K562 (cell line): ENCODE measurements at regions not wholly inside any gene's neighbourhood (a gene's known extent, or its start where the extent isn't known, plus 50 kb on each side); places are given as distances from the start of the nearest gene placed in this dataset.

Experiments used
- ELF4 ChIP-seq: fragments of 450-650 bp; formaldehyde crosslinking; IDR thresholded peaks from 2 replicates; pipeline ENCODE4 v1.4.0; 2022; ENCODE audit warnings: missing genetic modification characterization
- RBFOX2 ChIP-seq: fragments of 200-400 bp; formaldehyde crosslinking; IDR thresholded peaks from 2 replicates; pipeline ENCODE4 v1.6.1; 2017; ENCODE audit warnings: low read depth, mild to moderate bottlenecking, low read length, moderate library complexity
- SMC3 ChIP-seq: conservative IDR thresholded peaks from 2 replicates; pipeline ENCODE4 v1.6.1; 2011; ENCODE audit warnings: low read depth, low read length, improper control_type of control experiment; ENCODE audit not compliant: insufficient read depth
- ZBTB8A ChIP-seq: fragments of 450-650 bp; IDR thresholded peaks from 2 replicates; pipeline ENCODE4 v1.6.1; 2018; ENCODE audit warnings: mild to moderate bottlenecking, moderate library complexity; ENCODE audit not compliant: partially characterized antibody
- ZFP36 ChIP-seq: fragments of 150-350 bp; IDR thresholded peaks from 2 replicates; pipeline ENCODE4 v1.6.1; 2018; ENCODE audit warnings: low read length, low read depth; ENCODE audit not compliant: partially characterized antibody
- ZSCAN29 ChIP-seq: fragments of 450-650 bp; IDR thresholded peaks from 2 replicates; pipeline ENCODE4 v1.6.1; 2017
- TF ChIP-seq, protein P1 (sequence below): fragments of 250-450 bp; sonication (Bioruptor Pico); IDR thresholded peaks from 2 replicates; pipeline ENCODE4 v1.8.0; 2021; ENCODE audit warnings: moderate library complexity, mild to moderate bottlenecking, inconsistent platforms
- TF ChIP-seq, protein P2 (sequence below): fragments of 250-450 bp; sonication (Bioruptor Pico); IDR thresholded peaks from 2 replicates; pipeline ENCODE4 v1.8.0; 2021; ENCODE audit warnings: borderline replicate concordance, mild to moderate bottlenecking, moderate library complexity; ENCODE audit not compliant: poor library complexity, severe bottlenecking

- TF ChIP-seq RBFOX2 (no peak), ZSCAN29 (no peak), ELF4 (no peak), SMC3 (no peak), ZFP36 (no peak), ZBTB8A (no peak)
- TF ChIP-seq, protein P1, sequence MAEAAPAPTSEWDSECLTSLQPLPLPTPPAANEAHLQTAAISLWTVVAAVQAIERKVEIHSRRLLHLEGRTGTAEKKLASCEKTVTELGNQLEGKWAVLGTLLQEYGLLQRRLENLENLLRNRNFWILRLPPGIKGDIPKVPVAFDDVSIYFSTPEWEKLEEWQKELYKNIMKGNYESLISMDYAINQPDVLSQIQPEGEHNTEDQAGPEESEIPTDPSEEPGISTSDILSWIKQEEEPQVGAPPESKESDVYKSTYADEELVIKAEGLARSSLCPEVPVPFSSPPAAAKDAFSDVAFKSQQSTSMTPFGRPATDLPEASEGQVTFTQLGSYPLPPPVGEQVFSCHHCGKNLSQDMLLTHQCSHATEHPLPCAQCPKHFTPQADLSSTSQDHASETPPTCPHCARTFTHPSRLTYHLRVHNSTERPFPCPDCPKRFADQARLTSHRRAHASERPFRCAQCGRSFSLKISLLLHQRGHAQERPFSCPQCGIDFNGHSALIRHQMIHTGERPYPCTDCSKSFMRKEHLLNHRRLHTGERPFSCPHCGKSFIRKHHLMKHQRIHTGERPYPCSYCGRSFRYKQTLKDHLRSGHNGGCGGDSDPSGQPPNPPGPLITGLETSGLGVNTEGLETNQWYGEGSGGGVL, result no peak
- TF ChIP-seq, protein P2, sequence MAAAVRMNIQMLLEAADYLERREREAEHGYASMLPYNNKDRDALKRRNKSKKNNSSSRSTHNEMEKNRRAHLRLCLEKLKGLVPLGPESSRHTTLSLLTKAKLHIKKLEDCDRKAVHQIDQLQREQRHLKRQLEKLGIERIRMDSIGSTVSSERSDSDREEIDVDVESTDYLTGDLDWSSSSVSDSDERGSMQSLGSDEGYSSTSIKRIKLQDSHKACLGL, result no peak
These were observed 56.6 kb upstream of the TIPARP start for GRCh38 chr3:156617781-156618180.
